ENCODE measurements at regions not wholly inside any gene's neighbourhood (a gene's known extent, or its start where the extent isn't known, plus 50 kb on each side); places are given as distances from the start of the nearest gene placed in this dataset.
A peak's percentile ranks its signal among the peaks of the same experiment; 100 is the strongest.

DNA sequence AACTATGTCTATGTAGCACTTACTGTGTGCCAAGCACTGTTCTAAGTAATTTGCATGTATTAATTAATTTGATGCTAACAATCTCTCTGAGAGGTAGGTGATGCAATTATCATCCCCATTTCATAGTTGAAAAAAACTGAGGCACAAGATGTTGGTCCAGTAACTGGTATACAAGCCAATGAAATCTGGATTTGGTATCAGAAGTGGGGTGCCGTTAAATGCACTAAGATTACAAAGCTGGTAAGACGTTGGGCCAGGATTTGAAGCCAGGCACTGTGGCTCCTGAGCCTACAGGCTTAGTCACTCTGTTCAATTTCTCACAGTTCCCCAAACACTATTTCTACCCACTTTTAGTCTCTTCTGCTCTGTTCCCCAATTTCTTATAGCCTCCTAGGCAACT lies 70.4 kb upstream of the CACNA1A start:
- in situ Hi-C loops (cut with HindIII; ENCODE audit: low pct_unique_long_range_greater_than_20kb, low sequenced_read_pairs) = no loop called here
- no peak for TF ChIP-seq JUND (IDR thresholded peaks at IDR 0.05; ENCODE audit: low read depth)
- DNase-seq (ENCODE audit: low read depth in 1 of 2, low spot score in 1 of 2) = no peak

GRCh38 chr19:13574933-13575332 lies 68.7 kb upstream of the CACNA1A start:
- TF ChIP-seq JUND (IDR thresholded peaks at IDR 0.05; ENCODE audit: low read depth) = no peak
- in situ Hi-C loops (cut with HindIII; ENCODE audit: low pct_unique_long_range_greater_than_20kb, low sequenced_read_pairs) = no loop called here
- peak; percentile 5 to 35 for DNase-seq (ENCODE audit: low read depth in 1 of 2, low spot score in 1 of 2)

- in situ Hi-C loops (cut with HindIII; ENCODE audit: low pct_unique_long_range_greater_than_20kb, low sequenced_read_pairs) = no loop called here
- DNase-seq (ENCODE audit: low read depth in 1 of 2, low spot score in 1 of 2) = no peak
- no peak for TF ChIP-seq JUND (IDR thresholded peaks at IDR 0.05; ENCODE audit: low read depth)
Observed at GRCh38 chr19:13573056-13573667, 66.9 kb upstream of the CACNA1A start.

DNA sequence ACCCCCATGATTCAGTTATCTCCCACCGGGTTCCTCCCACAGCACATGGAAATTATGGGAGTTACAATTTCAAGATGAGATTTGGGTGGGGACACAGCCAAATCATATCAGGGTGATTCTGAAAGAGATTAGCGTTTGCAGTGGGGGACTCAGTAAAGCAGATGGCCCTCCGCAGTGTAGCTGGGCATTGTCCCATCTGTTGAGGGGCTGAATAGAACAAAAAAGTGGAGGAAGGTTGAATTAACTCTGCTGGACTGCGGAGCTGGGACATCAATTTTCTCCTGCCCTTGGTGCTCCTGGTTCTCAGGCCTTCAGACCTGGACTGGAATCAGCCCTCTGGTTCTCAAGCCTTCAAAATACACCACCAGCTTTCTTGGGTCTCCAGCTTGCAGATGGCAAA lies 55.2 kb upstream of the CACNA1A start:
- TF ChIP-seq JUND (IDR thresholded peaks at IDR 0.05; ENCODE audit: low read depth) = no peak
- in situ Hi-C loops (cut with HindIII; ENCODE audit: low pct_unique_long_range_greater_than_20kb, low sequenced_read_pairs) = no loop called here
- DNase-seq (ENCODE audit: low read depth in 1 of 2, low spot score in 1 of 2) = no peak

GRCh38 chr19:13557756-13558398 lies 51.6 kb upstream of the CACNA1A start:
- no peak for TF ChIP-seq JUND (IDR thresholded peaks at IDR 0.05; ENCODE audit: low read depth)
- in situ Hi-C loops (cut with HindIII; ENCODE audit: low pct_unique_long_range_greater_than_20kb, low sequenced_read_pairs) = no loop called here
- peak; percentile 2 to 39 for DNase-seq (ENCODE audit: low read depth in 1 of 2, low spot score in 1 of 2)

DNA sequence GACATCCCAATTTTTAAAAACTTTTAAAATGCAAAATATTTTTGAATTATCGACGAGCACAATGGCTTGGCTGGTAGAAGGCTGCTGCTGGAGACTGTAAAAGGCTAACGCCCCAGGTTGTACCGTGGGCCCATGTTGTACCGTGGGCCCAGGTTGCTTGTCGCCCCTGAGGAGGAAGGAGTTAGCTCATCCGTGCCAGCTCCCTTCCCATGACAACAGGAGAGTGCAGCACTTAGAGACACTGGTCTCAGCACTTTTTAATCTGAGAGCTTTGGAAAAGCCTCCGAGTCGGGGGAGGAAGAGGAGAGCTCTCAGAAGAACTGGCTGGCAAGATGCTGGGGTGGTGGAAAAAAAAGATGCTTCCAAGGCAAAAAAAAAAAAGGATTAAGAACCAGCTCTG lies 50.3 kb upstream of the CACNA1A start:
- DNase-seq (ENCODE audit: low read depth in 1 of 2, low spot score in 1 of 2) = no peak
- no peak for TF ChIP-seq JUND (IDR thresholded peaks at IDR 0.05; ENCODE audit: low read depth)
- in situ Hi-C loops (cut with HindIII; ENCODE audit: low pct_unique_long_range_greater_than_20kb, low sequenced_read_pairs) = no loop called here

Data from T47D (cell line).